NT2/D1 (cell line): ENCODE measurements at regions not wholly inside any gene's neighbourhood (a gene's known extent, or its start where the extent isn't known, plus 50 kb on each side); places are given as distances from the start of the nearest gene placed in this dataset.

Experiments
- SUZ12 ChIP-seq: IDR thresholded peaks from 2 replicates; pipeline ENCODE4 v1.6.1; 2011; ENCODE audit not compliant: insufficient read length, insufficient read depth; ENCODE audit errors: extremely low read depth
- ZNF274 ChIP-seq: IDR thresholded peaks from 2 replicates; pipeline ENCODE4 v1.6.1; 2011; ENCODE audit warnings: mild to moderate bottlenecking, low read depth, low read length

- TF ChIP-seq ZNF274 (no peak), SUZ12 (no peak)
These were observed 214.2 kb upstream of the ARHGAP42 start for GRCh38 chr11:100472727-100473389.
